ENCODE measurements at regions not wholly inside any gene's neighbourhood (a gene's known extent, or its start where the extent isn't known, plus 50 kb on each side); places are given as distances from the start of the nearest gene placed in this dataset.
"Not testable (repeated sequence)": the region's sequence is repeated elsewhere in the genome, so short reads cannot be mapped to it uniquely, and the experiment has no call there.

DNA sequence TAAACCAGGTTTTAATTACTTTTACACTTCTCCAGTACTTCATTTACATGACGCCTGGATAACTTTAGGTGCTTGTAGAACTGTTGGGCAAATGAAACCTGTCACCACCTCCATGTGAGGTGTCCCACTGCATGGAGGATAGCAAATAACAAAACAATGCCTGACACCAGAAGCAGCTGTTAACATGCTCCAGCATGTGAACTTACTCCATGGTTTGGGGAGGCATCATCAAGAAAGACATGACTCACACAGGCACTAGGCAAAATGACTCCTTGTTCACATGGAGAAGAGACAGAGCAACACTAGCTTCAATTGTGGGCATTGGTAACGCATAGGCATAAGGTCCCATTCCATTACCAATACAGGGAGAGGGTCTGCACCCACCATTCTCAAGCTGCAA, 198.1 kb upstream of the F9 start:
- DNase-seq (ENCODE audit: insufficient read length) (no peak), FAIRE-seq (no peak)
- TF ChIP-seq TAF1 (IDR thresholded peaks at IDR 0.05; ENCODE audit: borderline replicate concordance, low read depth, low read length) (no peak), POLR2A (IDR thresholded peaks at IDR 0.05; ENCODE audit: low read depth, low read length) (no peak), POLR2AphosphoS5 (IDR thresholded peaks at IDR 0.05; ENCODE audit: low read depth, low read length) (no peak)

DNA sequence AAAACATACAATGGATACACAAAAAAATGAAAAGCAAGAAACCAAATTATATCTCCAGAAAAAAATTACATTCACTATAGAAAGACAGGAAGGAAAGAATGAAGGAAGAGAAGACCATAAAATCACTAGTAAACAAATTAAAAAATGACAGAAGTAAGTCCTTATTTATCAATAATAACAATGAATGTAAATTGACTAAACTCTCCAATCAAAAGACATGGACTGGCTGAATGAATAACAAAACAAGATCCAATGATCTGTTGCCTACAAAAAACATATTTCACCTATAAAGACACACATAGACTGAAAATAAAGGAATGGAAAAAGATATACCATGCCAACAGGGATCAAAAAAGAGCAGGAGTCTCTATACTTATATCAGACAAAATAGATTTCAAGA, 203.2 kb upstream of the F9 start:
- no peak for FAIRE-seq
- TF ChIP-seq POLR2A (IDR thresholded peaks at IDR 0.05; ENCODE audit: low read depth, low read length) (no peak), POLR2AphosphoS5 (IDR thresholded peaks at IDR 0.05; ENCODE audit: low read depth, low read length) (no peak), TAF1 (IDR thresholded peaks at IDR 0.05; ENCODE audit: borderline replicate concordance, low read depth, low read length) (no peak)
- DNase-seq (ENCODE audit: insufficient read length), result no peak

DNA sequence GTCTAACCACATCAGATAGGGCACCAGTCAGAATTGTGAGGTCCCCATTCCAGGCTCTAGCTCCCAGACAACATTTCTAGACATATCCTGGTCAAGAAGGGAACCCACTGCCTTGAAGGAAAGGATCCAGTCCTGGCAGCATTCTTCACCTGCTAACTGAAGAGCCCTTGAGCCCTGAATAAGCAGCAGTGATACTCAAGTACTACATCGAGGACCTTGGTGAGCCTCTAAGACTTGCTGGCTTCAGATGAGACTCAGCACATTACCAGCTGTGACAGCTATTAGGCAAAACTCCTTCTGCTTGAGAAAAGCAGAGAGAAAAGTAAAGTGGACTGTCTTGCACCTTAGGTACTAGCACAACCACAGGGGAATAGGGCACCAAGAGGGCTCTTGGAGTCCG, 205.8 kb upstream of the F9 start:
- no peak for TF ChIP-seq POLR2A (IDR thresholded peaks at IDR 0.05; ENCODE audit: low read depth, low read length)
- no peak for TF ChIP-seq POLR2AphosphoS5 (IDR thresholded peaks at IDR 0.05; ENCODE audit: low read depth, low read length)
- TF ChIP-seq TAF1 (IDR thresholded peaks at IDR 0.05; ENCODE audit: borderline replicate concordance, low read depth, low read length), result no peak
- no peak for DNase-seq (ENCODE audit: insufficient read length)
- FAIRE-seq, result no peak

DNA sequence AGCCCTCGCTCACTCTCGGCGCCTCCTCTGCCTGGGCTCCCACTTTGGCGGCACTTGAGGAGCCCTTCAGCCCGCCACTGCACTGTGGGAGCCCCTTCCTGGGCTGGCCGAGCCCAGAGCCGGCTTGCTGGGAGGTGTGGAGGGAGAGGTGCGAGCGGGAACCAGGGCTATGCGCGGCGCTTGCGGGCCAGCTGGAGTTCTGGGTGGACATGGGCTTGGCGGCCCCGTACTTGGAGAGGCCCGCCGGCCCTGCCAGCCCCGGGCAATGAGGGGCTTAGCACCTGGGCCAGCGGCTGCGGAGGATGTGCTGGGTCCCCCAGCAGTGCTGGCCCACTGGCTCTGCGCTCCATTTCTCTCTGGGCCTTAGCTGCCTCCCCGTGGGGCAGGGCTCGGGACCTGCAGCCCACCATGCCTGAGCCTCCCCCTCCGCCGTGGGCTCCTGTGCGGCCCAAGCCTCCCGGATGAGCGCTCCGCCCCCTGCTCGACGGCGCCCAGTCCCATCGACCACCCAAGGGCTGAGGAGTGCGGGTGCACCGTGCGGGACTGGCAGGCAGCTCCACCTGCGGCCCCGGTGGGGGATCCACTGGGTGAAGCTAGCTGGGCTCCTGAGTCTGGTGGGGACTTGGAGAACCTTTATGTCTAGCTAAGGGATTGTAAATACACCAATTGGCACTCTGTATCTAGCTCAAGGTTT, 209.7 kb upstream of the F9 start:
- not testable (repeated sequence) for DNase-seq (ENCODE audit: insufficient read length); FAIRE-seq

DNA sequence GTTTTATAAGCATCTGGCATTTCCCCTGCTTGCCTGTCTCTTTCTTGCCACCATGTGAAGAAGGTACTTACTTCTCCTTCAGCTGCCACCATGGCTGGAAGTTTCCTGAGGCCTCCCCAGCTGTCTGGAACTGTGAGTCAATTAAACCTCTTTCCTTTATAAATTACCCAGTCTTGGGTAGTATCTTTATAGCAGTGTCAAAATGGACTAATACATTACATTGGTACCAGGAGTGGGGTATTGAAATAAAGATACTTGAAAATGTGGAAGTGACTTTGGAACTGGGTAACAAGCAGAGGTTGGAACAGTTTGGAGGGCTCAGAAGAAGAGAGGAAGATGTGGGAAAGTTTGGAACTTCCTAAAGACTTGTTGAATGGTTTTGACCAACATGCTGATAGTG, 223.9 kb upstream of the F9 start:
- DNase-seq (ENCODE audit: insufficient read length); FAIRE-seq: not testable (repeated sequence)

DNA sequence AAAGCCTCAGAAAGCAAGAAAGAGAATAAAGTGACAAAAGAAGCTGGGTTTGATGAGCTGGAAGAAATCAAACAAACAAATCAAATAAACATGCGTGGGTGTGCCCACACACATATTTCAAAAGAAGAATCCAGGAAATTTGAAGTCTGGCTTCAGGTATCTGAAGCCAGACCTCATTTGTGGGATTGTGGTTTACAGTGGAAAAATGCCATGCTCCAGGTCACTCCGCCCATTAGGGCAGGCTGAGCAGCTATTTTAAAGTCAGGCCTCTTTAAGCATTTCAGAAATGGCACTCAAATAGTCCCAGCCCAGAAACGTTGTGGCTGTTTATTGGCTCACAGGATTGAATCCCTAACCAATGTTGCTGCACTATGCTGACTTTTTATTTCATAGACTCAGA, 226.1 kb upstream of the F9 start:
- TF ChIP-seq POLR2A (IDR thresholded peaks at IDR 0.05; ENCODE audit: low read depth, low read length) (no peak), POLR2AphosphoS5 (IDR thresholded peaks at IDR 0.05; ENCODE audit: low read depth, low read length) (no peak), TAF1 (IDR thresholded peaks at IDR 0.05; ENCODE audit: borderline replicate concordance, low read depth, low read length) (no peak)
- FAIRE-seq (no peak), DNase-seq (ENCODE audit: insufficient read length) (no peak)

DNA sequence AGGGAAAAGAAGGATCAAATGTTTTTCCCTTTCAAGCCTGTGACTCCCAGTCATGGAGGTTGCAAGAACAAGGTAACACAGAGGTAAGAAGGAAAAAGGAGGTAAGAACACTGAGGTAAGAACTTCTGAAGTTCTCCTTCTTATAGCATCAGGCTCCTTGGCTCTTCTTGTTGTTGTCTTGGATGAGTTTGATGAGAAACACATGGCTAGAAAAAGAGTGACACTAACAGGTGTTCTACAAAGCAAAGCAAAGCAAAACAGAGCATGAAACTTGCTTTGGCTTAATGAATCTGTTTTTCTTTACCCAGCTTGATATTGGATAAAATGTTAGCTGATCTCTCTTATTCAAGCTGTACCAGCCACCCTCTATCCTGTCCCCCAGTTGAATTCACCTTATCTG, 231.2 kb upstream of the F9 start:
- no peak for TF ChIP-seq TAF1 (IDR thresholded peaks at IDR 0.05; ENCODE audit: borderline replicate concordance, low read depth, low read length)
- no peak for TF ChIP-seq POLR2AphosphoS5 (IDR thresholded peaks at IDR 0.05; ENCODE audit: low read depth, low read length)
- TF ChIP-seq POLR2A (IDR thresholded peaks at IDR 0.05; ENCODE audit: low read depth, low read length), result no peak
- DNase-seq (ENCODE audit: insufficient read length) (no peak), FAIRE-seq (no peak)

DNA sequence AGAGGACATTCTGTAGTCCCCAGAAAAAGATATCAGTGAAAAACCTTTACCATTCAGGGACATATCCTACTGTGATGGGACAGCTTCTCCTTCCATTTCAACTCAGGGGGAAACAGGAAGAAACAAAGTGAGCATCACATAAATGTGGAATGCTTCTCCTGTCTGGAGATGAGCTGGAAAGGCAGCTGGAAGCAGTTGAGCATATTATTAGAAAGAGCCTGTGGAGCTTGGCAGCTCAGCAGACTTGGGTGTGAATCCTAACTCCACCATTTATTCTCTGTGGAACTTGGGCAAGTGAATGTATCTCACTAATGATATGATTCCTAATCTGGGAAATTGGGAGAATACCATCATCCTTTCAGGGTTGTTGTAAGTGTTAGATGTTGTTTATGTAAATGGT, 232.1 kb upstream of the F9 start:
- FAIRE-seq (no peak), DNase-seq (ENCODE audit: insufficient read length) (no peak)
- TF ChIP-seq POLR2AphosphoS5 (IDR thresholded peaks at IDR 0.05; ENCODE audit: low read depth, low read length) (no peak), POLR2A (IDR thresholded peaks at IDR 0.05; ENCODE audit: low read depth, low read length) (no peak)

DNA sequence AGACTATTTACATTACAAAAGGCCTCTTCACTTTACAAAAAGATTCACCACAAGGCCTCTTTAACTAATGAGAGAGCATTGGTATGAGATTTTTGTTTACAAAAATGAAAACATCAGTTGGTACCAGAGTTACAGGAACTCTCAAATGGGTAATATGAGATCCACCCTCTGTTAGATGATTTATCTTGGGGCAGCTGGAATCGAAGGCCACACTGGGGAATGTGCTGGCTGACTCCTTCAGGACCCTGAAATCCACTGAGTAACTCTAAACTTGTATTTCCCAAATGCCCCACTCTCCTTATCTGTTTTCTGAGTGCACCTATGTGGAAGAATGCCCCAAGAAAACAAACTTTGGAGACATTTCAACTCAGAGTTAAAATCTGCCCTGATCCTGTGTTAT, 232.9 kb upstream of the F9 start:
- TF ChIP-seq TAF1 (IDR thresholded peaks at IDR 0.05; ENCODE audit: borderline replicate concordance, low read depth, low read length) (no peak), POLR2A (IDR thresholded peaks at IDR 0.05; ENCODE audit: low read depth, low read length) (no peak), POLR2AphosphoS5 (IDR thresholded peaks at IDR 0.05; ENCODE audit: low read depth, low read length) (no peak)
- no peak for FAIRE-seq
- DNase-seq (ENCODE audit: insufficient read length), result no peak

DNA sequence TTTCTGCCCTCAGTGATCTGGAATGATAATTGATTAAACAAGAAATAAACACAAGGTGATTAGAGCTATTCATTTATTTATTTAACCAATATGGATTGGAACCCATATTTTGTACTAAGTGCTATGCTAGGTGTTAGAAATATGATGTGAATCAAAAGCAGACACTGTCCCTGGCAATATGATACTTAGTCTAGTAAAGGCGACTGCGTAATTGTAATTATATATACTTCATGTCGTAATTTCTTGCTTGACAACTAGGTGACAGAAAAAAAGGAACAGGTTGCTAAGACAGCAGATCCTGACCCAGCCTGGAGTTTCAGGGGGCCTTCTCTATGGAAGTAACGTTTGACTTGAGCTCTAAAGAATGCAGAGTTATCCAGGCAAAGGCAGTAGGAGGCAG, 236.5 kb upstream of the F9 start:
- FAIRE-seq (no peak), DNase-seq (ENCODE audit: insufficient read length) (no peak)
- no peak for TF ChIP-seq POLR2AphosphoS5 (IDR thresholded peaks at IDR 0.05; ENCODE audit: low read depth, low read length)
- TF ChIP-seq TAF1 (IDR thresholded peaks at IDR 0.05; ENCODE audit: borderline replicate concordance, low read depth, low read length), result no peak
- no peak for TF ChIP-seq POLR2A (IDR thresholded peaks at IDR 0.05; ENCODE audit: low read depth, low read length)

DNA sequence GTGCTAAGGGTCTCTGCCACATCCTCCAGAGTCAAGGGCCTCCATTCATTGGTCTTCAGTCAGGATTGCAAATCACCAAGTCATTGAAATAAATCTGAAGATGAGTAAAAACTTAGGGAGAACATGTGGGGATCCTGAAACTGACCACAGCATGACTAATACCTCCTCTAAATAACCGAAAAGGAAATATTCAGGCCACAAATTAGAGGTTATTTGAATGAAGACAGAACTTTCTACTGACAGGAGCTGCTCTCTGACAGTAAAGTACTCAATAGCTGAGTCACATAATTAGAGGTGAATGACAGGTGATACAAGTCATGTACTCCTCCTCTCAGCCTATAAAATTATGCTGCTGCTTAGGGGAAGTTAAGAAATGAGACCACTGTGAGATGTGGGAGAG, 240.2 kb upstream of the F9 start:
- FAIRE-seq (peak; percentile 67), DNase-seq (ENCODE audit: insufficient read length) (no peak)
- no peak for TF ChIP-seq POLR2A (IDR thresholded peaks at IDR 0.05; ENCODE audit: low read depth, low read length)

DNA sequence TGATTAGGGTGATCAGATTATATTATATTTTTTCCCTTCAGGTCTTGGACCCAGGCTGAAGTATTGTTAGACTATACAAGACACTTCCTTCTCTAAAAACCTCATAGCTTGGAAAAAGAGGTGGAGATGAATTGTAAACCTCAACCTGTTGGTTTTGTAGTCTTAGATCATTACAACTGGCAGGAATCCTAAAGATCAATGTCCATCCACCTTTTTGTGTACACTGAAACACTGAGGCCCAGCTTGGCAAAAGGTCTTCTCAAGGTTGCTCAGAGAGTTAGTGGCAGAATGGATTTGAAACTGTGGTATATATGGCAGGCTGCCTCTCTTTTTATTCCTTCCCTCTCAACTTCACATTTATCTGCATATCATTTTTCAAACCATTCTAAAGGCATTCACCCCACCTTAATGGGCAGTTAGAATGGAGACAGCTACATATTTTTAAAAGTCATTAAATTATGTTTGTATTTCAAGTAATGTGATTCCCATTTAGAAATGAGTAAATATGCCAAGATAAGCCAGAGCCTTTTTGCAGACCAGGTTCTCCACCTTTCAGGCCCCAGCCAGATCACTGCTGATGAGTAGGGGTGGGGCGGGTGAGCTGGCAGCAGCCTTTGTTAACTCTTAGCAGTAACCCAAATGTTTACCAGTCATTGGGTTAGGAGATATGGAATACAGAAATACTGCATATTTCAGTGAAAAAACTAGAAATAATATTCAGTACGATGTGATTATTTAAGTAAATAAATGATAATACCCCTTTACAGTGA, 243.2 kb upstream of the F9 start:
- TF ChIP-seq POLR2AphosphoS5 (IDR thresholded peaks at IDR 0.05; ENCODE audit: low read depth, low read length), result no peak
- TF ChIP-seq POLR2A (IDR thresholded peaks at IDR 0.05; ENCODE audit: low read depth, low read length), result no peak
- no peak for TF ChIP-seq TAF1 (IDR thresholded peaks at IDR 0.05; ENCODE audit: borderline replicate concordance, low read depth, low read length)
- FAIRE-seq (no peak), DNase-seq (ENCODE audit: insufficient read length) (no peak)

DNA sequence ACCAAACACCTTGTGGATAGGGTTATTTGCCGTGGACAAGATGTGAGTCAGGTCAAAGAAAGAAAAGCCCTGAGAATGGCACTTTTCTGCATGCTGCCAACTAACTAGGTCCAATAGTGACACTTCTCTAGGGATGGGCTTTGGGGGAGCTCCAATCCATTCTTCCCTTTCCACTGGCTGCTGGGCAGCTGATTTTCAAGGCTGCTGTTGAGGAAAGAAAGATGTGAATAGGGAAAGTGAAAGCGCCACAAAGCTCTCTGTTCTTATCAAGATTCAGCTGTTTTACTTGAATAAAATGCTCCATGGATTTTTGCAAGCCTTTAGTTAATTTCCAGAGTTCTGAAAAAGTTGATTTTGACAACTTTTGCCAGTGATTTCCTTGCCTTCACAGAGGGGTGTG, 244.2 kb upstream of the F9 start:
- no peak for DNase-seq (ENCODE audit: insufficient read length)
- TF ChIP-seq POLR2AphosphoS5 (IDR thresholded peaks at IDR 0.05; ENCODE audit: low read depth, low read length) (no peak), TAF1 (IDR thresholded peaks at IDR 0.05; ENCODE audit: borderline replicate concordance, low read depth, low read length) (no peak), POLR2A (IDR thresholded peaks at IDR 0.05; ENCODE audit: low read depth, low read length) (no peak)
- no peak for FAIRE-seq
